WI38 (cell line): ENCODE measurements at regions not wholly inside any gene's neighbourhood (a gene's known extent, or its start where the extent isn't known, plus 50 kb on each side); places are given as distances from the start of the nearest gene placed in this dataset.

Source experiments
- H3K4me3 ChIP-seq: 2 replicates; pipeline ENCODE4 v1.5.1; 2011; ENCODE audit warnings: low read depth, mild to moderate bottlenecking, control low read depth, low read length
- TF ChIP-seq, protein P1 (sequence below): IDR thresholded peaks from 2 replicates; pipeline ENCODE4 v1.5.1; 2012; ENCODE audit warnings: low read depth, mild to moderate bottlenecking, control low read depth, low read length

DNA sequence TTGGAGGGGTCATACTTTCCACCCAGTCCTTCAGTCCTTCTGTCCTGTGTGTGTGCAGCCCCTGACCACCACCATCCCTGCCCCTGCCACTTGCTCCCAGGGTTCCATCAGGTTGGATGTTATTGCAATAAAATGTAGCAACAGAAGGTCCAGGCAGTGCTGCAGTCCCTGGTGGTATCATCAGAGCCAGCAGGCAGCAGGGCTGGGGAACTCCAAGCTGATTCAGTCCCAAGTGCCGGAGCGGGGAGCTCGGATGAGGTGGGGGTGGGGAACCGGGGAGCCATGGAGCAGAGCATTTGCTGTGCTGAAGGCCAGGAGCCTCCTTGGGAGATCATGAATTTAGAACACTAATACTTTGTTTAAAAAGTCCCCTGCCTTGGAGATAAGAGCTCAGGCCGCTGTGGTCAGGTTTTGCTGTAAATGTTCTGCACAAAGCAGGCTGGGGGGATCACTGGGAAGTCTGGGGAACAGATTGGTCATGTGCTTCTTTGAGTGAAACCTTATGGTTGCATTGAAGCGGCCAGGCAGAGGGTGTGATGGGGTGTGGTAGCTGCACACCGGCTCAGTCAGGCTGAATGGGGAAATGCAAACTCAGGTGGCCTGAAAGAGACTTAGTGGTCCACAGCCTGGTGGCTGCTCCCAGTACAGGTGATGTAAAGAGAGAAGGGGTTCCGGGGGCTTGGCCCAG is 225.9 kb downstream of the SEC14L1 start:
- TF ChIP-seq, protein P1, sequence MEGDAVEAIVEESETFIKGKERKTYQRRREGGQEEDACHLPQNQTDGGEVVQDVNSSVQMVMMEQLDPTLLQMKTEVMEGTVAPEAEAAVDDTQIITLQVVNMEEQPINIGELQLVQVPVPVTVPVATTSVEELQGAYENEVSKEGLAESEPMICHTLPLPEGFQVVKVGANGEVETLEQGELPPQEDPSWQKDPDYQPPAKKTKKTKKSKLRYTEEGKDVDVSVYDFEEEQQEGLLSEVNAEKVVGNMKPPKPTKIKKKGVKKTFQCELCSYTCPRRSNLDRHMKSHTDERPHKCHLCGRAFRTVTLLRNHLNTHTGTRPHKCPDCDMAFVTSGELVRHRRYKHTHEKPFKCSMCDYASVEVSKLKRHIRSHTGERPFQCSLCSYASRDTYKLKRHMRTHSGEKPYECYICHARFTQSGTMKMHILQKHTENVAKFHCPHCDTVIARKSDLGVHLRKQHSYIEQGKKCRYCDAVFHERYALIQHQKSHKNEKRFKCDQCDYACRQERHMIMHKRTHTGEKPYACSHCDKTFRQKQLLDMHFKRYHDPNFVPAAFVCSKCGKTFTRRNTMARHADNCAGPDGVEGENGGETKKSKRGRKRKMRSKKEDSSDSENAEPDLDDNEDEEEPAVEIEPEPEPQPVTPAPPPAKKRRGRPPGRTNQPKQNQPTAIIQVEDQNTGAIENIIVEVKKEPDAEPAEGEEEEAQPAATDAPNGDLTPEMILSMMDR = no peak

DNA sequence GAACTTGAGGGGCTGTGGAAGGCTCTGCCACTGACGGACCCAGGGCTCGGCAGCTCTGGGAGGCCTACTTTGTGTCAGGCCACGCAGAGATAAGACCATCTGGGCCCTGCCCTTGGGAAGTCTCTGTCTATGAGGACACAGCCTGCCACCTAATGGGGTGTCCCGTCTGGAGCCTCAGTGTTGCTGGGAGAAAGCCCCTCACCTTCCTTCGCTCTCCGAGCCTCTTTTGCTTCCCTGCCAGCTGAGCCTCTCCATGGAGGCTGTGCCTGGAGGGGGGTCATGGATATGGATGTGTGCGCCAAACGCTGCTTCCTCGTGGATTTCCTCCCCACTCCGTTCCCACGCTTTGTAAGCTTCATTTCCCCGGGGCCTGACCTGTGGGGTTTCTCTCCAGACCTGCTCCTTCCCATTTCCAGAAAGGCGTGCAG is 228.8 kb downstream of the SEC14L1 start:
- TF ChIP-seq, protein P1 = no peak
- H3K4me3 ChIP-seq = no peak overlapping the region

More for the DNA sequence above, 225.9 kb downstream of the SEC14L1 start:
- H3K4me3 ChIP-seq = no peak overlapping the region

GRCh38 chr17:77370586-77370985 is 229.8 kb downstream of the SEC14L1 start:
- TF ChIP-seq, protein P1 = no peak
- H3K4me3 ChIP-seq = no peak overlapping the region

DNA sequence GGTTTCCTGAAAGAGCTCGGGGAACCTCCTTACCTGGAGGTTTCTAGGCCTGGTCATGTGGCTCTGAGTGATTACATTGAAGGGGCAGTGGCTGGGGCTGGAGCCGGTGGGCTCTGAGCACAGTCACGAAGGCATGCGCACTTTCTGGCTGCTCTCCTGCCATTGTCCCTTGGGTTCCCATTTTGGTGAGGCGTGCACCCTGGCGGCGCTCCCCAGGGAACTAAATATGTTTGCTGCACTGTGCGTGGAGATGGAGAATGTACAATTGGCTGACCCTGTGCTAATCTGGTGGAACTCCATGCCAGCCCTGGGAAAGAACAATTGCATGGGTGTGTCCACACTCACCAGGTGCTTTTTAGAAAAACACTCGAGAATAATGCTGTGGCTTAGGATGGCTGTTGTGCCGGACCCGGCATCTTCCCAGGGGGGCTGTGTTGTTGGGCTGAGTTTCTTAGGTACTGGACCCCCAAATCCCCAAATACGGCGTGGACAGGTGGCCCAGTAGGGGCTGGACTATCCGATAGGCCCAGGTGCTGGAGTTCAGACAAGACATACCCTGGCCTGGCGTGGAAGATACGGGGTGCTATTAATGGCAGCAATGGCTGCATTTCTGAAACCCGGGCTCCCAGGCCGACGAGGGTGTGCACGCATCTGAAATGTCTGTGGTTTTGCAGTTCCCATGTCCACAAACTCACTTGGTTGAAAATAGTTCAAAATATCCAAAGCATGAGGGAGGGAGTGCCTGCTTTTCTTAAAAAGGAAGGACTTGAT is 230.5 kb downstream of the SEC14L1 start:
- H3K4me3 ChIP-seq = peak overlapping the region; percentile 91; the same call in 1 of the 2 replicates
- TF ChIP-seq, protein P1 = no peak

DNA sequence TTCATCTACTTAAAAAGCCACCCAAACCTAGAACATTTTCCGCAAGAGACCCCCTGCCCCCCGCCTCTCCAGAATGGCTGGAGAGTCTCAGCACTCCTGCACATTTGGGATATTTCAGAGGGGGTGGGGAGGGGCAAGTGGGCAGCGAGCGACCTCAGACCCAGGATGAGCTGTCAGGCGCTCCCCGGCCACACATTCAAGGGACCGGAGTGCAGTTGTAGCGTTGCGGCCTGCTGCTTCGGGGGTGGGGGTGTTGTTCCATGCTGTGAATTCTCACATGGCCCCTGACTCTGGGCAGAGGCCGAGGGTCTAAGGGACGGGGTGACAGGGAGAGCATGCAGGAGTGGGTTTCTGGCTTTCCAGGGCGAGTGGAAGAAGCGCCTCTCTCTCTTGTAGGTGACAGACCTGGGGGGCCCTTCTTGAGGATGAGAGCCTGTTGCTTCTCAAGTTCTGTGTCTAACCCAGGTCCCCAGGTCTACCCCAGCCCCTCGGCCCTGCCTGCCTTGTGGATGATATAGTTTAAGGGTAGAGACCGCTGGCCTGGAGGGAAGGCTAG is 231.2 kb downstream of the SEC14L1 start:
- peak overlapping the region; percentile 91 for H3K4me3 ChIP-seq

DNA sequence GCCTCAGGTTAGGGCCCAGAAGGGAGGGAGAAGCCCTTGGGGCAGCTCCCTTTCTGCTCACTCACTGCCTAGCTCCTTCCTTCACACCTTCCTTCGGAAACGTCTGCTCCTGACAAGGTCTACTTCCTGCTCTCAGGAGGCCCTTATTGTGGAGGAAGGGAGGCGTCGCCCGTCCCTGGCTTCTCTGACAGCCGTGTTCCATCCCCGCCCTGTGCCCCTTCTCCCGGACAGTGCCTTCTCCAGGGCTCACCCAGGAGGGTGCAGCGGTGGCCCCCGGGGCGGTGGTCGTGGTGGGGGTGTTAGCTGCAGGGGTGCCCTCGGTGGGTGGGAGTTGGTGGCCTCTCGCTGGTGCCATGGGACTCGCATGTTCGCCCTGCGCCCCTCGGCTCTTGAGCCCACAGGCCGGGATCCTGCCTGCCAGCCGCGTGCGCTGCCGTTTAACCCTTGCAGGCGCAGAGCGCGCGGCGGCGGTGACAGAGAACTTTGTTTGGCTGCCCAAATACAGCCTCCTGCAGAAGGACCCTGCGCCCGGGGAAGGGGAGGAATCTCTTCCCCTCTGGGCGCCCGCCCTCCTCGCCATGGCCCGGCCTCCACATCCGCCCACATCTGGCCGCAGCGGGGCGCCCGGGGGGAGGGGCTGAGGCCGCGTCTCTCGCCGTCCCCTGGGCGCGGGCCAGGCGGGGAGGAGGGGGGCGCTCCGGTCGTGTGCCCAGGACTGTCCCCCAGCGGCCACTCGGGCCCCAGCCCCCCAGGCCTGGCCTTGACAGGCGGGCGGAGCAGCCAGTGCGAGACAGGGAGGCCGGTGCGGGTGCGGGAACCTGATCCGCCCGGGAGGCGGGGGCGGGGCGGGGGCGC is 231.9 kb downstream of the SEC14L1 start:
- TF ChIP-seq, protein P1 = no peak
- H3K4me3 ChIP-seq = peak overlapping the region; percentile 91

More for the DNA sequence above, 231.2 kb downstream of the SEC14L1 start:
- TF ChIP-seq, protein P1 = no peak
